ENCODE measurements at regions not wholly inside any gene's neighbourhood (a gene's known extent, or its start where the extent isn't known, plus 50 kb on each side); places are given as distances from the start of the nearest gene placed in this dataset.

DNA sequence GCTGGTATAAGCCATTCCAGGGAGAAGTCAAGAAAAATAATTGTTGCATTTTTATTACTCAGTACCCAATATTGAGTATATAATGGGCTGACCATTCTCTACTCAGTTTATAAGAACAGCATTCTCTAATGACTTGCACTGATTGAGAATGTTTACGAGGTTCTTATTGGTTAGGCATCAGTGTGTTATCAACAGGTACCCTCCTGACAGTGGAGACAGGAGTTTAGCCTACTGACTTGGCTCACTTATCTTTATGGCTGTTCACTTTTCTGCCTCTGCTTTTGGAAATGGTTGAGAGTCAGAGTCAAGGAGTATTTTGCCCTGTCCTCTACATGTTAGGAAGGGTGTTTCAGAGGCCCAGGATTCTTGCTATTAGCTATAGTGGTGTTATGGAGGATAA, 228.0 kb upstream of the RGS6 start:
- TF ChIP-seq POLR2A (IDR thresholded peaks at IDR 0.05) = no peak
- TF ChIP-seq, protein P1, sequence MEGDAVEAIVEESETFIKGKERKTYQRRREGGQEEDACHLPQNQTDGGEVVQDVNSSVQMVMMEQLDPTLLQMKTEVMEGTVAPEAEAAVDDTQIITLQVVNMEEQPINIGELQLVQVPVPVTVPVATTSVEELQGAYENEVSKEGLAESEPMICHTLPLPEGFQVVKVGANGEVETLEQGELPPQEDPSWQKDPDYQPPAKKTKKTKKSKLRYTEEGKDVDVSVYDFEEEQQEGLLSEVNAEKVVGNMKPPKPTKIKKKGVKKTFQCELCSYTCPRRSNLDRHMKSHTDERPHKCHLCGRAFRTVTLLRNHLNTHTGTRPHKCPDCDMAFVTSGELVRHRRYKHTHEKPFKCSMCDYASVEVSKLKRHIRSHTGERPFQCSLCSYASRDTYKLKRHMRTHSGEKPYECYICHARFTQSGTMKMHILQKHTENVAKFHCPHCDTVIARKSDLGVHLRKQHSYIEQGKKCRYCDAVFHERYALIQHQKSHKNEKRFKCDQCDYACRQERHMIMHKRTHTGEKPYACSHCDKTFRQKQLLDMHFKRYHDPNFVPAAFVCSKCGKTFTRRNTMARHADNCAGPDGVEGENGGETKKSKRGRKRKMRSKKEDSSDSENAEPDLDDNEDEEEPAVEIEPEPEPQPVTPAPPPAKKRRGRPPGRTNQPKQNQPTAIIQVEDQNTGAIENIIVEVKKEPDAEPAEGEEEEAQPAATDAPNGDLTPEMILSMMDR (IDR thresholded peaks at IDR 0.05) = no peak
- Histone ChIP-seq H3K36me3 (peaks cover 0 to 6% of the 10 kb centered on the region in 2 donors), H3K4me1 (peaks cover 4 to 9% of the 10 kb centered on the region in 2 donors), H3K4me3 (replicated peaks in 1 of 3) (no peak overlapping the region), H3K27me3 (no peaks in the 10 kb centered on the region), H3K27ac (no peak overlapping the region), H3K9me3 (no peaks in the 10 kb centered on the region)
- intact Hi-C loops (cut with DNase I) = no loop called here
- no peak for DNase-seq
- 96 to 97% methylated on average over 1 of the region's 1 CpG for WGBS, 2 donors

DNA sequence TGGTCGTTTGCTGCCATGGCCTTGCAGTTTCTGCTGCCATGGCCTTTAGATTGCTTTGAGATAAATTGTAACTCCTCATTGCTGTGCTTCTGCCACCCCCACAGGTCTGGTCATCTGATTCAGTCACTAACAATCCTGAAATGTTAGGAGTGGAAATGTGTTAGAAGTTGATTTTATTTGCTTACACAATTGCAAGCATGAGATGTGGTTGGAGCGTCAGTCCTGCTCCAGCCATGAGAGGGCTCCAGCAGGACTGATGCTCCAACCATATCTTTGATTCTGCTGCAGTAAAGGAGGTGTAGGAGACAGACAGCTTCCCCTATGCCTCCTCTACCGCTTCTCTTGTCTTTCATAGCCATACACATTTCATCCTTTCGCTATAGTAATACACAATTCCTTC, 226.8 kb upstream of the RGS6 start:
- Histone ChIP-seq H3K27ac (no peak overlapping the region), H3K36me3 (peaks cover 0 to 10% of the 10 kb centered on the region in 2 donors), H3K9me3 (no peaks in the 10 kb centered on the region), H3K4me1 (no peaks in the 10 kb centered on the region), H3K4me3 (replicated peaks in 1 of 3) (no peak overlapping the region), H3K27me3 (no peaks in the 10 kb centered on the region)
- intact Hi-C loops (cut with DNase I) = no loop called here
- TF ChIP-seq, protein P1 (IDR thresholded peaks at IDR 0.05) = no peak
- no peak for TF ChIP-seq POLR2A (IDR thresholded peaks at IDR 0.05)
- WGBS, 2 donors = 88 to 92% methylated on average over 4 of the region's 4 CpGs
- DNase-seq = no peak

DNA sequence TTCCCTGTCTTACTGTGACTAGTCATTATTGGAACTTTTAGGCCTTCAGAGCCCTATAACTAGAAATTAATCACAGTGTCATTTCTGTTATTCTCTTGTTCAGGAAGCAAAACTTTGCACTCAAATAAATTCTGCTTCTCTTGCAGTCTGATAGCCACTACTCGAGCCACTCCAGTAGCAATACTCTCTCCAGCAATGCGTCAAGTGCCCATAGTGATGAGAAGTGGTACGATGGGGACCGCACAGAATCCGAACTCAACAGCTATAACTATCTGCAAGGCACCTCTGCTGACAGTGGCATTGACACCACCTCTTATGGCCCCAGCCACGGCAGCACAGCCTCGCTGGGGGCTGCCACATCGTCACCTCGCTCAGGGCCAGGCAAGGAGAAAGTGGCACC, 223.2 kb upstream of the RGS6 start:
- intact Hi-C loops (cut with DNase I) = no loop called here
- Histone ChIP-seq H3K4me1 (peaks cover 8 to 9% of the 10 kb centered on the region in 2 donors), H3K27me3 (no peaks in the 10 kb centered on the region), H3K9me3 (no peaks in the 10 kb centered on the region), H3K4me3 (replicated peaks in 1 of 3) (no peak overlapping the region), H3K27ac (no peak overlapping the region), H3K36me3 (peaks cover 0 to 10% of the 10 kb centered on the region in 2 donors)
- 68 to 82% methylated on average over 5 to 9 of the region's 9 CpGs for WGBS, 2 donors
- DNase-seq = no peak
- TF ChIP-seq, protein P1 (IDR thresholded peaks at IDR 0.05) = no peak
- no peak for TF ChIP-seq POLR2A (IDR thresholded peaks at IDR 0.05)

DNA sequence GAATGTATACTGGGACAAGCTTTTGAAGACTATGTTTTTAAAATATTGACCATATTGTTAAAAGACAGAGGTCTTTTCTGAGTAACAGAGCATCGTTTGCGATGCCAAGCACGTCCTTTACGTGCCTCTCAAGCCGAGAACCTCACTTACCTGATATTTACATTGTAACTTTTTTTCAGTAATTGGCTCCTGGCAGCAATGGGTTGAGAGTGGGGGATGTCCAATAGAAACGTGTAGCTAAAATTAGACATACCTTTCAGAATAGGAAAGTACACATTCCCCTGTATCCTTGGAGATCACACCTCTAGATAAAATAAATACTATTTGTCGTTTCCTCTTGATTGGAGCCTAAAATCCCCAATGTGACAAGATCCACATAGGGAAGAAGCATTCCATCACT, 222.2 kb upstream of the RGS6 start:
- Histone ChIP-seq H3K9me3 (no peaks in the 10 kb centered on the region), H3K4me1 (peaks cover 8 to 9% of the 10 kb centered on the region in 2 donors), H3K27me3 (no peaks in the 10 kb centered on the region), H3K4me3 (replicated peaks in 1 of 3) (no peak overlapping the region), H3K36me3 (peaks cover 0 to 8% of the 10 kb centered on the region in 2 donors), H3K27ac (no peak overlapping the region)
- intact Hi-C loops (cut with DNase I) = no loop called here
- DNase-seq = no peak
- WGBS, 2 donors = 85 to 96% methylated on average over 7 of the region's 7 CpGs
- TF ChIP-seq, protein P1 (IDR thresholded peaks at IDR 0.05) = no peak
- TF ChIP-seq POLR2A (IDR thresholded peaks at IDR 0.05) = no peak

DNA sequence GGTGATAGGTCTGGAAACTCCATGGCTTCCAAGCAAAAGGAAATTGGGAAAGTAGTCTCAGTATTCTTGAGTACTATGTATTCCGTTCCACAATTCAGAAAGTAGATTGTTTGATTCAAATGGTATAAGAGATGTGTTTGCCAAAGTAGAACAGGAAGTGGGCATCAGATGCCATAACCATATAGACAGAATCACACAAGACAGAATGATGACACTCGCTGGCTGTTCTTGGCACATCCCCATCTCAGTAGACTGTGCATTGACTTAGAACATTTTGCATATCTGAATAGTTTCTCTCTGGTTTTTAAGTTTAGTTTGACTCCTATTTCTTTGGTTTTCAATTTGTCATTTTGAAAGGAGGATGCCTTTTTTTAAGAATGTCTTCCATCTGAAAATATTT, 221.1 kb upstream of the RGS6 start:
- peaks cover 0 to 5% of the 10 kb centered on the region in 2 donors for H3K36me3 ChIP-seq
- H3K27me3 ChIP-seq = no peaks in the 10 kb centered on the region
- peaks cover 8 to 9% of the 10 kb centered on the region in 2 donors for H3K4me1 ChIP-seq
- no peaks in the 10 kb centered on the region for H3K9me3 ChIP-seq
- intact Hi-C loops (cut with DNase I) = no loop called here
- H3K27ac ChIP-seq = peak overlapping the region in 2 of 3 donors; percentile 20 to 42
- H3K4me3 ChIP-seq (replicated peaks in 1 of 3) = no peak overlapping the region
- WGBS, 2 donors = 91 to 94% methylated on average over 2 of the region's 2 CpGs
- DNase-seq = no peak
- TF ChIP-seq, protein P1 (IDR thresholded peaks at IDR 0.05) = no peak
- no peak for TF ChIP-seq POLR2A (IDR thresholded peaks at IDR 0.05)
